ENCODE measurements at regions not wholly inside any gene's neighbourhood (a gene's known extent, or its start where the extent isn't known, plus 50 kb on each side); places are given as distances from the start of the nearest gene placed in this dataset.

- Histone ChIP-seq H3K27ac (no peak overlapping the region), H4K20me1 (ENCODE audit: insufficient read depth) (no peaks in the 10 kb centered on the region), H3F3A (ENCODE audit: insufficient read depth) (peaks cover 30% of the 10 kb centered on the region), H3K4me3 (no peak overlapping the region), H3K36me3 (ENCODE audit: low read depth) (no peaks in the 10 kb centered on the region), H3K4me1 (ENCODE audit: insufficient read depth) (peaks cover 37% of the 10 kb centered on the region), H3K79me2 (ENCODE audit: insufficient read depth) (no peaks in the 10 kb centered on the region), H3K9ac (no peak overlapping the region), H2AFZ (no peak overlapping the region), H3K9me2 (ENCODE audit: insufficient read depth) (no peaks in the 10 kb centered on the region), H3K27me3 (replicated peaks; ENCODE audit: insufficient read depth) (no peaks in the 10 kb centered on the region), H3K4me2 (ENCODE audit: unreplicated experiment) (no peak overlapping the region), H3K9me3 (ENCODE audit: low read depth) (no peaks in the 10 kb centered on the region)
- in situ Hi-C loops (cut with MboI) = loop anchor here (10.0 kb wide), 1 partner anchor 539 kb away; no protein-coding TSS in a partner anchor
- WGBS, 2 experiments (ENCODE audit: low coverage in 1 of 2, low lambda C conversion rate in 2 of 2, missing lambda C conversion rate in 2 of 2) = 95 to 96% methylated on average over 5 of the region's 5 CpGs
- TF ChIP-seq EZH2phosphoT487 (IDR thresholded peaks at IDR 0.05; ENCODE audit: insufficient read depth, low read depth) (no peak), EZH2 (IDR thresholded peaks at IDR 0.05; ENCODE audit: insufficient read depth, poor library complexity, severe bottlenecking) (no peak)
- peak; percentile 19 for DNase-seq
Observed at GRCh38 chr17:69605571-69605970, 191.1 kb downstream of the MAP2K6 start.

DNA sequence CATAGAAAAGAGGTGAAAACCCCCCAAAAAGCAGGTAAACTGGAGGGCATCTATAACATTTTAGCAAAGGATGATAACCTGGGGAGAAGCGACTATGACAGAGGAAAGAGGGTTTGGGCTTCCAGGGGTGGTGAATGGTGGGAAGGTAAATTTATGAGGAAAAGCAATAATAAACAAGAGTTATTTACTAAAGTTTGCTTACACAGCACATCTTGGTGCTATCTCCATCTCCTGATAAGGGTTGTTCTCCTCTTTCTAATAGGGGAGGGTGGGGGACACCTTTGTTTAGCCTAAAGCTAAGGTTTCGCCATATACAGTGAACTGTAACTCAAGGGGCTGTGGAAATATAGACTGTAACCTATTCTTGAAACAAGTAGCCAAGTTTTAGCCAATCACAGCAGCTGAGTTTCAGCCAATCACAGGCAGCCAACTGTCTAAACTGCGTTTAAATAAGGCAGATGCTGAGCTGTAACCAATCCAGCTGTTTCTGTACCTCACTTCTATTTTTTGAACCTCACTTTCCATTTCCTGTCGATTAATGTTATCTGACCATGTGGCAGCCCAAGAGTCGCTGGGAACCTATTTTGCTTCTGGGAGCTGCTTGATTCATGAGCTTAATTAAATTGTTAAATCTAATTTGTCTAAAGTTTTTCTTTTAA lies 191.8 kb downstream of the MAP2K6 start:
- Histone ChIP-seq H3K79me2 (ENCODE audit: insufficient read depth) (no peaks in the 10 kb centered on the region), H3F3A (ENCODE audit: insufficient read depth) (peaks cover 35% of the 10 kb centered on the region), H3K27ac (no peak overlapping the region), H3K4me3 (no peak overlapping the region), H3K27me3 (replicated peaks; ENCODE audit: insufficient read depth) (no peaks in the 10 kb centered on the region), H3K9me2 (ENCODE audit: insufficient read depth) (no peaks in the 10 kb centered on the region), H3K9me3 (ENCODE audit: low read depth) (no peaks in the 10 kb centered on the region), H3K4me2 (ENCODE audit: unreplicated experiment) (no peak overlapping the region), H3K4me1 (ENCODE audit: insufficient read depth) (peaks cover 37% of the 10 kb centered on the region), H3K36me3 (ENCODE audit: low read depth) (no peaks in the 10 kb centered on the region), H4K20me1 (ENCODE audit: insufficient read depth) (no peaks in the 10 kb centered on the region), H2AFZ (peak overlapping the region; percentile 72), H3K9ac (no peak overlapping the region)
- DNase-seq = no peak
- no peak for TF ChIP-seq EZH2 (IDR thresholded peaks at IDR 0.05; ENCODE audit: insufficient read depth, poor library complexity, severe bottlenecking)
- in situ Hi-C loops (cut with MboI) = loop anchor here (10.0 kb wide), 1 partner anchor 539 kb away; no protein-coding TSS in a partner anchor
- 73 to 76% methylated on average over 5 of the region's 5 CpGs for WGBS, 2 experiments (ENCODE audit: low coverage in 1 of 2, low lambda C conversion rate in 2 of 2, missing lambda C conversion rate in 2 of 2)

DNA sequence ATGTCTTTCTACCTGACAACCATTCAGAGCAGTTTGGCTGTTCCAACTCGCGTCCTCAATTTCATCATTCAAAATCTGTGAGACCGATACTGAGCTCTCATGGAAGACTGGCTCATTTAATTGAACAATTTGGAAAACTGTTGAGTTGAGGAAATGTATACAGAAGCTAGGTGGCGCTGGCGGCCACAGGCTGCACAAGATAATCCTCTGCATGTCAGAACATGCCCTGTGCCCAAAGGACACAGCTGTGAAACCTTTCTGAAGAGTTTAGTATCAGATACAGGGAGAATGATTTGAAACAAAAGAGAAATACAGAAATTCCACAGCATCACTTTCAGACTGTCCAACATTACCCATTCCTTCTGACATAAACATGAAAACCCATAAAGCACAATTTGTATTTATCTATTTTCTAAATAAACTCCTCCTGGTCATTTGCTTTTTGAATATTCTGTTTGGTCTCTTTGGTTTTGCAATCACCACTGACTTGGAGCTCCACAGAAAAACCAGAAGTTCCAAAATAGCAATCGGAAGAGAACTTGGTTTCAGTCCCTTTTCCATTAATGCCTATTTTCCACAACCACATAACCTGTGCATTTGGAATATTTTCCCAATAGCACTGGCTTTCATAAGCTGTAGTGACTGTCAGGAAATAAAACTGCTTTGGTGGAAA lies 192.8 kb downstream of the MAP2K6 start:
- no peaks in the 10 kb centered on the region for H3K9me2 ChIP-seq (ENCODE audit: insufficient read depth)
- H3F3A ChIP-seq (ENCODE audit: insufficient read depth) = peaks cover 35% of the 10 kb centered on the region
- peak; percentile 87 for DNase-seq
- H3K27ac ChIP-seq = peak overlapping the region; percentile 83
- H3K9me3 ChIP-seq (ENCODE audit: low read depth) = no peaks in the 10 kb centered on the region
- TF ChIP-seq EZH2phosphoT487 (IDR thresholded peaks at IDR 0.05; ENCODE audit: insufficient read depth, low read depth) (no peak), EZH2 (IDR thresholded peaks at IDR 0.05; ENCODE audit: insufficient read depth, poor library complexity, severe bottlenecking) (no peak)
- no peaks in the 10 kb centered on the region for H3K36me3 ChIP-seq (ENCODE audit: low read depth)
- no peaks in the 10 kb centered on the region for H4K20me1 ChIP-seq (ENCODE audit: insufficient read depth)
- peak overlapping the region; percentile 49 for H3K9ac ChIP-seq
- H3K4me3 ChIP-seq = no peak overlapping the region
- in situ Hi-C loops (cut with MboI) = loop anchor here (10.0 kb wide), 1 partner anchor 538 kb away; no protein-coding TSS in a partner anchor
- no peaks in the 10 kb centered on the region for H3K27me3 ChIP-seq (replicated peaks; ENCODE audit: insufficient read depth)
- 4 to 8% methylated on average over 6 of the region's 6 CpGs for WGBS, 2 experiments (ENCODE audit: low coverage in 1 of 2, low lambda C conversion rate in 2 of 2, missing lambda C conversion rate in 2 of 2)
- no peaks in the 10 kb centered on the region for H3K79me2 ChIP-seq (ENCODE audit: insufficient read depth)
- peak overlapping the region; percentile 38 for H3K4me2 ChIP-seq (ENCODE audit: unreplicated experiment)
- peak overlapping the region; percentile 72 for H2AFZ ChIP-seq
- H3K4me1 ChIP-seq (ENCODE audit: insufficient read depth) = peaks cover 37% of the 10 kb centered on the region

GRCh38 chr17:69608141-69608540 lies 193.6 kb downstream of the MAP2K6 start:
- Histone ChIP-seq H3K9ac (peak overlapping the region; percentile 37; the same call in 1 of the 2 replicates), H3K79me2 (ENCODE audit: insufficient read depth) (no peaks in the 10 kb centered on the region), H4K20me1 (ENCODE audit: insufficient read depth) (no peaks in the 10 kb centered on the region), H3K36me3 (ENCODE audit: low read depth) (no peaks in the 10 kb centered on the region), H3F3A (ENCODE audit: insufficient read depth) (peaks cover 35% of the 10 kb centered on the region), H3K4me2 (ENCODE audit: unreplicated experiment) (peak overlapping the region; percentile 70), H3K4me1 (ENCODE audit: insufficient read depth) (peaks cover 37% of the 10 kb centered on the region), H3K9me3 (ENCODE audit: low read depth) (no peaks in the 10 kb centered on the region), H3K27me3 (replicated peaks; ENCODE audit: insufficient read depth) (no peaks in the 10 kb centered on the region), H3K9me2 (ENCODE audit: insufficient read depth) (no peaks in the 10 kb centered on the region), H3K4me3 (0 out of 2 replicates have a peak overlapping the region, but pooled peaks have one; percentile 10), H2AFZ (peak overlapping the region; percentile 20; the same call in 1 of the 2 replicates), H3K27ac (peak overlapping the region; percentile 83)
- peak; percentile 9 for DNase-seq
- 41 to 49% methylated on average over 2 of the region's 2 CpGs for WGBS, 2 experiments (ENCODE audit: low coverage in 1 of 2, low lambda C conversion rate in 2 of 2, missing lambda C conversion rate in 2 of 2)
- no peak for TF ChIP-seq EZH2phosphoT487 (IDR thresholded peaks at IDR 0.05; ENCODE audit: insufficient read depth, low read depth)
- TF ChIP-seq EZH2 (IDR thresholded peaks at IDR 0.05; ENCODE audit: insufficient read depth, poor library complexity, severe bottlenecking) = no peak
- in situ Hi-C loops (cut with MboI) = loop anchor here (10.0 kb wide), 1 partner anchor 537 kb away; no protein-coding TSS in a partner anchor

Data from GM23248 (cell line).